ENCODE measurements at regions not wholly inside any gene's neighbourhood (a gene's known extent, or its start where the extent isn't known, plus 50 kb on each side); places are given as distances from the start of the nearest gene placed in this dataset.

DNA sequence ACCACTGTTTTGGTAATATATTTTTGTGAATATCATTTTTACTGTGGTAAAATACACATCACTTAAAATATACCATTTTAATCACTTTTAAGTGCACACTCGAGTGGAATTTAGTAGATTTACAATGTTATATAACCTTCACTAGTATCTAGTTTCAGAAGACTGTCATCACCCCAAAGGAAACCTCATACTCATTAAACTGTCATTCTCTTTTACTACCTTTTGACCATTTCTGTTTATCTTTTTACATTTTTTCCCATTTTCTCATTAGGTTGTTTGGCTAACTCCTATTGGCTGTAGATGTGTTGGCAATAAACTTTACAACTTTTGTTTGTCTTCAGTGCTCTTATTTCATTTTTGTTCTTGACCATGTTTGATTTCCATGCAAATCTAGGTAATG lies 1168.3 kb upstream of the PCDH7 start:
- TF ChIP-seq, protein P1, sequence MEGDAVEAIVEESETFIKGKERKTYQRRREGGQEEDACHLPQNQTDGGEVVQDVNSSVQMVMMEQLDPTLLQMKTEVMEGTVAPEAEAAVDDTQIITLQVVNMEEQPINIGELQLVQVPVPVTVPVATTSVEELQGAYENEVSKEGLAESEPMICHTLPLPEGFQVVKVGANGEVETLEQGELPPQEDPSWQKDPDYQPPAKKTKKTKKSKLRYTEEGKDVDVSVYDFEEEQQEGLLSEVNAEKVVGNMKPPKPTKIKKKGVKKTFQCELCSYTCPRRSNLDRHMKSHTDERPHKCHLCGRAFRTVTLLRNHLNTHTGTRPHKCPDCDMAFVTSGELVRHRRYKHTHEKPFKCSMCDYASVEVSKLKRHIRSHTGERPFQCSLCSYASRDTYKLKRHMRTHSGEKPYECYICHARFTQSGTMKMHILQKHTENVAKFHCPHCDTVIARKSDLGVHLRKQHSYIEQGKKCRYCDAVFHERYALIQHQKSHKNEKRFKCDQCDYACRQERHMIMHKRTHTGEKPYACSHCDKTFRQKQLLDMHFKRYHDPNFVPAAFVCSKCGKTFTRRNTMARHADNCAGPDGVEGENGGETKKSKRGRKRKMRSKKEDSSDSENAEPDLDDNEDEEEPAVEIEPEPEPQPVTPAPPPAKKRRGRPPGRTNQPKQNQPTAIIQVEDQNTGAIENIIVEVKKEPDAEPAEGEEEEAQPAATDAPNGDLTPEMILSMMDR (IDR thresholded peaks at IDR 0.05), result no peak
- no peak for TF ChIP-seq EZH2 (IDR thresholded peaks at IDR 0.05; ENCODE audit: borderline replicate concordance, insufficient read depth, low read depth, low read length, poor library complexity, severe bottlenecking)

Measured in B cell (primary cell).